Esophagus squamous epithelium (tissue), 5 donors: ENCODE measurements at regions not wholly inside any gene's neighbourhood (a gene's known extent, or its start where the extent isn't known, plus 50 kb on each side); places are given as distances from the start of the nearest gene placed in this dataset.

Source experiments
- DNase-seq: peaks from one replicate; lab custom pipeline; 2025; lab: John Stamatoyannopoulos, UW
- H3K27ac ChIP-seq, 4 donors: fragments of 200-600 bp; sonication (generic); one replicate each; pipeline ENCODE4 v1.5.1; 2016 to 2019; ENCODE audit warnings: mild to moderate bottlenecking in 1 of 4
- H3K27me3 ChIP-seq, 4 donors: fragments of 200-600 bp; sonication (generic); 1 replicate in 3 of 4; 2 replicates in 1 of 4; pipeline versions ENCODE4 v1.5.1 to v1.6.0; 2017 to 2021; ENCODE audit warnings: antibody characterized with exemption in 1 of 4
- H3K36me3 ChIP-seq, 3 donors: fragments of 200-600 bp; sonication (generic); one replicate each; pipeline ENCODE4 v1.5.1; 2016 to 2019
- H3K4me1 ChIP-seq, 3 donors: fragments of 200-600 bp; sonication (generic); one replicate each; pipeline ENCODE4 v1.5.1; 2017 to 2019
- H3K4me3 ChIP-seq, 4 donors: fragments of 200-600 bp; sonication (generic); 1 replicate in 3 of 4; 2 replicates in 1 of 4; pipeline ENCODE4 v1.5.1; 2016 to 2019; ENCODE audit warnings: mild to moderate bottlenecking in 2 of 4, moderate library complexity in 1 of 4
- H3K9me3 ChIP-seq, 3 donors: fragments of 200-600 bp; sonication (generic); one replicate each; pipeline ENCODE4 v1.5.1; 2016 to 2019
- CTCF ChIP-seq, 6 experiments: fragments of 450-650 bp in 4 of 6; fragments of 200-600 bp in 2 of 6; sonication (generic) in 2 of 6; IDR thresholded peaks; one replicate each; pipeline ENCODE4 v1.5.1; 2016 to 2019; ENCODE audit warnings: antibody characterized with exemption in 6 of 6, mild to moderate bottlenecking in 4 of 6, moderate library complexity in 4 of 6
- POLR2A ChIP-seq, 4 donors: fragments of 450-650 bp; IDR thresholded peaks; one replicate each; pipeline ENCODE4 v1.6.1; 2017; ENCODE audit warnings: antibody characterized with exemption in 4 of 4, mild to moderate bottlenecking in 4 of 4, moderate library complexity in 3 of 4
- WGBS, 2 donors: methylation state at CpG; one replicate each; pipeline ENCODE4 v1.1.5; 2018; 5-methylcytosine and 5-hydroxymethylcytosine counted together
- intact Hi-C: fragments of 100-400 bp; cut with DNase I; formaldehyde crosslinking; loops from one replicate; pipeline ENCODE4 v1.15.0; 2022
- donor health status: DM: yes; HTN: yes; CAD: no.

- WGBS, 2 donors = 28 to 51% methylated on average over 2 to 4 of the region's 4 CpGs
- no peaks in the 10 kb centered on the region for H3K27me3 ChIP-seq
- no peak overlapping the region for H3K4me3 ChIP-seq
- H3K4me1 ChIP-seq = peaks cover 18 to 47% (median 22%) of the 10 kb centered on the region in 3 donors
- no peak for DNase-seq
- H3K36me3 ChIP-seq = no peaks in the 10 kb centered on the region
- H3K9me3 ChIP-seq = no peaks in the 10 kb centered on the region
- intact Hi-C loops = no loop called here
- no peak for TF ChIP-seq CTCF (IDR thresholded peaks at IDR 0.05)
- TF ChIP-seq POLR2A (IDR thresholded peaks at IDR 0.05) = no peak
- H3K27ac ChIP-seq = peak overlapping the region in 3 of 4 donors; percentile 14 to 92 (median 85)
These were observed 336.9 kb downstream of the BCL11A start for GRCh38 chr2:60216452-60216995.

- Histone ChIP-seq H3K4me1 (peaks cover 18 to 47% (median 22%) of the 10 kb centered on the region in 3 donors), H3K36me3 (no peaks in the 10 kb centered on the region), H3K9me3 (no peaks in the 10 kb centered on the region), H3K4me3 (no peak overlapping the region), H3K27ac (peak overlapping the region; percentile 56 to 92 (median 83)), H3K27me3 (no peaks in the 10 kb centered on the region)
- intact Hi-C loops = no loop called here
- DNase-seq = no peak
- 36 to 49% methylated on average over 14 to 16 of the region's 17 CpGs for WGBS, 2 donors
- no peak for TF ChIP-seq CTCF (IDR thresholded peaks at IDR 0.05)
- TF ChIP-seq POLR2A (IDR thresholded peaks at IDR 0.05) = no peak
These were observed 338.0 kb downstream of the BCL11A start for GRCh38 chr2:60215386-60215901.

- no peaks in the 10 kb centered on the region for H3K27me3 ChIP-seq
These were observed 338.9 kb downstream of the BCL11A start for GRCh38 chr2:60214626-60214875.

GRCh38 chr2:60213865-60214625 is 339.4 kb downstream of the BCL11A start:
- peak overlapping the region; percentile 66 to 92 (median 83) for H3K27ac ChIP-seq
- intact Hi-C loops = no loop called here
- no peaks in the 10 kb centered on the region for H3K27me3 ChIP-seq
- H3K36me3 ChIP-seq = no peaks in the 10 kb centered on the region
- H3K4me1 ChIP-seq = peaks cover 18 to 47% (median 22%) of the 10 kb centered on the region in 3 donors
- no peaks in the 10 kb centered on the region for H3K9me3 ChIP-seq
- 30 to 38% methylated on average over 7 to 13 of the region's 16 CpGs for WGBS, 2 donors
- TF ChIP-seq CTCF (IDR thresholded peaks at IDR 0.05) = no peak
- TF ChIP-seq POLR2A (IDR thresholded peaks at IDR 0.05) = peak in 1 of 4 donors; percentile 60
- no peak for DNase-seq
- H3K4me3 ChIP-seq = peak overlapping the region in 2 of 4 donors; percentile 21 to 24

More at GRCh38 chr2:60214626-60214875, 338.9 kb downstream of the BCL11A start:
- TF ChIP-seq CTCF (IDR thresholded peaks at IDR 0.05) = no peak
- no peak for TF ChIP-seq POLR2A (IDR thresholded peaks at IDR 0.05)
- intact Hi-C loops = no loop called here
- peak overlapping the region; percentile 56 to 92 (median 83) for H3K27ac ChIP-seq
- no peak overlapping the region for H3K4me3 ChIP-seq
- H3K9me3 ChIP-seq = no peaks in the 10 kb centered on the region
- DNase-seq = no peak
- H3K36me3 ChIP-seq = no peaks in the 10 kb centered on the region
- H3K4me1 ChIP-seq = peaks cover 18 to 47% (median 22%) of the 10 kb centered on the region in 3 donors
